GM18508 (cell line): ENCODE measurements at regions not wholly inside any gene's neighbourhood (a gene's known extent, or its start where the extent isn't known, plus 50 kb on each side); places are given as distances from the start of the nearest gene placed in this dataset.
"Not testable (repeated sequence)": the region's sequence is repeated elsewhere in the genome, so short reads cannot be mapped to it uniquely, and the experiment has no call there.

ENCODE experiments used
- ATAC-seq: cut with Tn5 transposase; IDR thresholded peaks from one replicate; pipeline ENCODE4 v1.9.1; 2021; ENCODE audit warnings: moderate number of reproducible peaks; ENCODE audit not compliant: insufficient read depth, unreplicated experiment

DNA sequence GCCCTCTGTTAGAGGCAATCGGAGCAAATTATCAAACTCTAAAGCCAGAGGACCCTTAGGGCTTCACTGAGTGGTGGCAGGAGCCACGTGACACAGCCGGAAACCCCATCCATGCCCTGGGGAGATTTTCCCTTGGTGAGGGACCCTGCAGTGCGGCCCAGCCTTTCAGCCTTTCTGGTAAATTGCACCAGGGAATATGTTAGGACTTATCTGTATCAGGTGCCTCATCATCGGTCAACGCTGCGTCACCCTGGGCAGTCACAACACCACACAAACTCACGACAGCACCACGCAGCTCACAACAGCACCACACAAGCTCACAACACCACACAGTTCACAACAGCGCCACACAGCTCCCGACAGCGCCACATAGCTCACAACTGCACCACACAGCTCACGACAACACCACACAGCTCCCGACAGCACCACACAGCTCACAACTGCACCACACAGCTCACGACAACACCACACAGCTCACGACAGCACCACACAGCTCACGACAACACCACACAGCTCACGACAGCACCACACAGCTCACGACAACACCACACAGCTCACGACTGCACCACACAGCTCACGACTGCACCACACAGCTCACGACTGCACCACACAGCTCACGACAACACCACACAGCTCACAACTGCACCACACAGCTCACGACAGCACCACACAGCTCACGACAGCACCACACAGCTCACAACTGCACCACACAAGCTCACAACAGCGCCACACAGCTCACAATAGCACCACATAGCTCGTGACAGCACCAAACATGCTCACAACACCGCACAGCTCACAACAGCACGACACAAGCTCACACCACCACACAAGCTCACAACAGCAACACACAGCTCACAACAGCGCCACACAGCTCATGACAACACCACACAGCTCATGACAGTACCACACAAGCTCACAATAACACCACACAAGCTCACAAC lies 199.0 kb downstream of the DLL1 start:
- no peak for ATAC-seq

DNA sequence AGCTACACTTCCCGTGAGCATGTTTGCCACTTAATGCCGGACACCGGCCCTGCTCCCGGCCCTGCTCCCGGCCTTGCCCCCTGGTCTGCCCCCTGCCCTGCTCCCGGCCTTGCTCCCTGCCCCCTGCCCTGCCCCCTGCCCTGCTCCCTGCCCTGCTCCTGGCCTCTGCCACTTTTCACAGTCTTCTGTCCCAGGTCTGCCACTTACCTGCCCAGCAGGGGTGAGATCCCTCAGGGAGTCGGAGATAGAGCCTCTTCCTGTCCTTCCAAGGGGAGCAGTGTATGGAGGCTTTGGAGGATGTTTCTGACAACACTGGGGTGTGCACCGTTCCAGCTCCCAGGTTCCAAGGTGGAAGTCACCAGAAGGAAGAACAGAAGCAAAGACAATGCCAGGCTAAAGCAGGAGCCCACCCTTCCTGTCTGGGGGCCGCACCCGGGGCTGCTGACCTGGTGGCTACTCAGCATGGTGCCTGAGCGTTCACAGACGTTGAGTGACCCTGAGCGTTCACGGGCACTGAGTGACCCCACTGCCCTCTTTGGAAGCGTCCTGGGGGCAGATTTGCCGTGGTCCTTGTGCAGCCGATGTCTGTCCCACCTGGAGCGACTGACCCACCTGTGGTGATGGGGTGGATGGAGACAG lies 199.8 kb downstream of the DLL1 start:
- ATAC-seq, result no peak

- ATAC-seq, result no peak
These were observed 200.3 kb downstream of the DLL1 start for GRCh38 chr6:170090561-170090960.

- ATAC-seq, result no peak
These were observed 200.9 kb downstream of the DLL1 start for GRCh38 chr6:170089963-170090362.

- no peak for ATAC-seq
These were observed 202.3 kb downstream of the DLL1 start for GRCh38 chr6:170088582-170088955.

GRCh38 chr6:170087941-170088581 lies 202.8 kb downstream of the DLL1 start:
- ATAC-seq, result no peak

DNA sequence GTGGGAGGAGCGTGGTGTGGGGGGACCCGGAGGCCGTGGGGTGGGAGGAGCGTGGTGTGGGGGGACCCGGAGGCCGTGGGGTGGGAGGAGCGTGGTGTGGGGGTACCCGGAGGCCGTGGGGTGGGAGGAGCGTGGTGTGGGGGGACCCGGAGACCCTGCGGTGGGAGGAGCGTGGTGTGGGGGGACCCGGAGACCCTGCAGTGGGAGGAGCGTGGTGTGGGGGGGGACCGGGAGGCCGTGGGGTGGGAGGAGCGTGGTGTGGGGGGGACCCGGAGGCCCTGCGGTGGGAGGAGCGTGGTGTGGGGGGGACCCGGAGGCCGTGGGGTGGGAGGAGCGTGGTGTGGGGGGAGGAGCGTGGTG lies 203.5 kb downstream of the DLL1 start:
- ATAC-seq, result not testable (repeated sequence)

GRCh38 chr6:170086639-170087420 lies 204.0 kb downstream of the DLL1 start:
- no peak for ATAC-seq

DNA sequence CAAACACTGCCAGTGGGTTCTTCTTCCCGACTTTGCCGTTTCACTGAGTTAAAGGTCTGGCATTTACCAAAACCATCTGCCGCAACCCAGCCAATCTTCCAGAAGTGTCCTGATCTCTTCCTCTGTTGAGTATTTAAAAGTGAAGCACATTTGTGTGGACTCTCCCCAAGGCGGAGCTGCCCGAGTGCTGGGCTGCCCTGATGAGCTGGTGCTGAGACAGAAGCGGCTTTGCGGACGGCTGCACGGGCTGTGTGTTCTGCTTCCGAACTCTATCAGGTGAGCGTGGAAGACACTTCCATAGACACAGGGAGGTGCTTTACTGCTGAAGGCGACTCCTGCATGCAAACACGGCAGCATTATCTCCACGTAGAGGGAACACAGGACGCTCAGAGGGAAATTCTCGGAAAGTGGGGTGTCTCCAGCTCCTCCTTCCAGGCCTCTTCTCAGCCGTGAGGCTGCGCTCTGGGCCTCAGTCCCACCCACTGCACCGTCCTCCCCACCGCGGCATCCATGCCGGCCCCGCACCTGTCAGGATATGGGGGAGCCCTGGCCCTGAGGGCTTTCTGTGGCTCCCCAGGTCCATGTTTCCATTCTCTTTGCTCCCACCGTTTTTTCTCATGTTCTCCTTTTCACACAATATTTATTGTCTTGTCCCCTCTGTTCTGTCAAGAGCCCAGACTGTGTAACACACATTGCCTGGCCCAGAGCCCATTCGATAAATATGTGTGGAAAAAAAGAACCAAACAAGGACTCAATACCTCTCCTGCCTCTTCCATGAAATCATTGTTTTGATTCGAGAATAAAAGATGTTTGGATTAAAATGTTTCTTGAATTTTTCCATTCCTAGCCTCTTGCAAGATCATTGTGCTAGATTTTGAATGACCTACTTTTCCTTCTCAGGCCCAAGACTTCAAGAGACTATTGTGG lies 205.1 kb downstream of the DLL1 start:
- ATAC-seq, result no peak

DNA sequence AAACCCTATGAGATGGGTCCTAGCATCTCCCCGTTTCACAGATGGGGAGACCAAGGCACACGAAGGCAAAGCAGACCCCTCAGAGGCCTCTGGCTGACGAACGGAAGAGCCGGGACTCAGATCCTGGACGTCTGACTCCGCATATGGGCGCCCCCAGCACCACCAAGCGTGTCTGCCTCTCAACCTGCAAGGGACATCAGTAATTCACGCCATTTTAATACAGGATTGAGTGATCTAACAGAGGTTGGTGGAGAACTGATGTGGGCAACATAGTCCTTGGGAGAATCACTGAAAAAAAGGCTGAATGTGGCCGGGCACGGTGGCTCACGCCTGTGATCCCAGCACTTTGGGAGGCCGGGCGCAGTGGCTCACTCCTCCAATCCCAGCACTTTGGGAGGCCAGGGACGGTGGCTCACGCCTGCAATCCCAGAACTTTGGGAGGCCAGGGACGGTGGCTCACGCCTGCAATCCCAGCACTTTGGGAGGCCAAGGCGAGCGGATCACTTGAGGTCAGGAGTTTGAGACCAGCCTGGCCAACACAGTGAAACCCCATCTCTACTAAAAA lies 206.6 kb downstream of the DLL1 start:
- no peak for ATAC-seq

DNA sequence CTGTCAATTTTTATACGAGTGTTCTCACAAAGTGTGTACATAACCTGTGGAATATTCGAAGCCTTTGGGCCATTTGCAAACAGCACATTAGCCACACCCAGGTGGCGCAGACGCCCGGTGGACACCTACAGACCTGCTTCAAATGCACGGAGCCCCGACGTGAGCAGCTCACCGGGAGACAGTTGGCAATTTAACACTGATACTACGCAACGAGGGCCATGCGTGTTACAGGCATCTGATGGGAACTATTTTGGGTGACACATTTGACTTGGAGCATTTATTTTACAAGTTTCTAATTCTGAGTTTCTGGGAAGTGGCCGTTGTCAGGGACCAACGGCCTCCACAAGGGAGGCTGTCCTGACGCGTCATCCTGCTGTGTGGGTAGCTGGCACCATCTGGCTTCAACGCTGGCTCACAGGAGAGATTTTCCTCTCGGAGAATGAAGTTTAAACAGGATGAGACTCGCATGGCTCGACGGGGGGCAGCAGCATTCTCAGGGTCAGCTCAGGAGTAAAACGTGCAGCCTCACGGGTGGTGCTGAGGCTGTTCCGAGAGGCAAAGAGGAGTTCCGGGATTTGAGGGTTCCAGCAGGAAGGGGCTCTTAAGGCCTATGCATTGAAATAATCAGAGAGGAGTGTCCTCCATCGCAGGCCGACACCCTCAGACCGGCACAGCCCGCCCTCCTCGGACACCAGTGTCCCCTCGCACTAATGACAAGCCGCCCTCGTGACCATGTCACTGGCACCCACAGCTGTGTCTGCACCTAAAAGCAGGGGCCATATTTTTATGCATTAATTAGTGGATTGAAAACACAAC lies 207.4 kb downstream of the DLL1 start:
- no peak for ATAC-seq

- ATAC-seq, result no peak
These were observed 208.2 kb downstream of the DLL1 start for GRCh38 chr6:170082531-170083187.

DNA sequence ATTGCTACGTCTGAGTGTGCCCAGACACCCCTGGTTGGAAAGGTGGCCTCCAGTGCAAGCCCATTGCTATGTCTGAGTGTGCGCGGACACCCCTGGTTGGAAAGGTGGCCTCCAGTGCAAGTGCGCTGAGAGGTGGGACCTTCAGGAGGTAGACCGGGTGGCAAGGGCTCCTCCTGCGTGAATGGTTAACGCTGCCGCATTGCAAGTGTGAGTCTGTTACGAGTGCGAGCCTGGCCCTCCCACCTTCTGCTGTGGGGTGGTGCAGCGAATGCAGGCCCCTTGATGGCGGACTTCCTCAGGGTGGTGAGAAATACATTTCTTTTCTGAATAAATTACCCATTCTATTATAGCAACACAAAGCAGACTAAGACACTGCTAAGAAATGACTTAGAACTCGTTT lies 208.8 kb downstream of the DLL1 start:
- ATAC-seq, result no peak

GRCh38 chr6:170081556-170081955 lies 209.3 kb downstream of the DLL1 start:
- no peak for ATAC-seq

GRCh38 chr6:170080828-170081371 lies 210.0 kb downstream of the DLL1 start:
- ATAC-seq, result no peak

DNA sequence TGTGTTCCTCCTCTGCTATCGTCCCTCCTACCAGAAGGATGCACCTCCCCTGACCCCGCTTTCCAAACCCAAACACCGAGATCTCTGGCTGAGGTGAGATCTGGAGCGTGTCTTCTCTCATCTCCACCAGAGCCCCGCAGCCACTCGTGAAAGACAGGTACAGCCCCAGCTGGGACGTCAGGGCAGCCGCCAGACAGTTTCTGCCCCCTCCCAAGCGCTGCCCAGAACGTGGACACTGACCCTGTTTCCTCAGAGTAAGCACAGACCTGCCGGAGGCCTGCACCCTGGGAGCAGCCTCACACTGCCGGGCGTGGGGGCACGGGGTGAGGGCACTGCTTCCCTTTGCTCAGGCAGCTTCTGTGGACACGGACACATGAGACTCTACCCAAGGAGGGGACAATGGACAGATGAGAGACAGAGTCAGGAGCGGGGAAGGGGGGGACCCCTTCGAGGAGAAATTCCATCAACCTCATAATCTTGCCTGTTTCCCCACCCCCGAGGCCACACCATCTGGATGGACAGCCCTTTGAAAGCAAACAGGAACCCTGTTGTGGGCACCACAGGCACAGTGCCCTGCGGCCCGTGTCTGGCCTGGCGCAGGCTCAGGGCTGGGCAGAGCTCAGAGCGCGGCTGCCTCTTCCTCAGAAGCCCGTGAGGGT lies 210.6 kb downstream of the DLL1 start:
- ATAC-seq, result no peak
